ENCODE measurements at regions not wholly inside any gene's neighbourhood (a gene's known extent, or its start where the extent isn't known, plus 50 kb on each side); places are given as distances from the start of the nearest gene placed in this dataset.

- no TSS peak for BruUV-seq (replicated peaks)
- POLR2A ChIA-PET = no interaction called here
- H3K36me3 Mint-ChIP-seq (ENCODE audit: insufficient read depth, unreplicated experiment) = no peaks in the 10 kb centered on the region
- no peaks in the 10 kb centered on the region for H3K27me3 Mint-ChIP-seq (ENCODE audit: insufficient read depth, unreplicated experiment)
- Histone ChIP-seq H3K9me3 (no peaks in the 10 kb centered on the region), H3K4me3 (ENCODE audit: low read depth, low read length) (no peak overlapping the region), H3K36me3 (ENCODE audit: control insufficient read depth, insufficient read depth, low read length) (no peaks in the 10 kb centered on the region), H3K4me1 (no peaks in the 10 kb centered on the region), H3K27me3 (replicated peaks; ENCODE audit: control insufficient read depth, insufficient read depth, low read length) (no peaks in the 10 kb centered on the region)
- no peaks in the 10 kb centered on the region for H3K9me3 Mint-ChIP-seq (ENCODE audit: unreplicated experiment)
- TF ChIP-seq, protein P1, sequence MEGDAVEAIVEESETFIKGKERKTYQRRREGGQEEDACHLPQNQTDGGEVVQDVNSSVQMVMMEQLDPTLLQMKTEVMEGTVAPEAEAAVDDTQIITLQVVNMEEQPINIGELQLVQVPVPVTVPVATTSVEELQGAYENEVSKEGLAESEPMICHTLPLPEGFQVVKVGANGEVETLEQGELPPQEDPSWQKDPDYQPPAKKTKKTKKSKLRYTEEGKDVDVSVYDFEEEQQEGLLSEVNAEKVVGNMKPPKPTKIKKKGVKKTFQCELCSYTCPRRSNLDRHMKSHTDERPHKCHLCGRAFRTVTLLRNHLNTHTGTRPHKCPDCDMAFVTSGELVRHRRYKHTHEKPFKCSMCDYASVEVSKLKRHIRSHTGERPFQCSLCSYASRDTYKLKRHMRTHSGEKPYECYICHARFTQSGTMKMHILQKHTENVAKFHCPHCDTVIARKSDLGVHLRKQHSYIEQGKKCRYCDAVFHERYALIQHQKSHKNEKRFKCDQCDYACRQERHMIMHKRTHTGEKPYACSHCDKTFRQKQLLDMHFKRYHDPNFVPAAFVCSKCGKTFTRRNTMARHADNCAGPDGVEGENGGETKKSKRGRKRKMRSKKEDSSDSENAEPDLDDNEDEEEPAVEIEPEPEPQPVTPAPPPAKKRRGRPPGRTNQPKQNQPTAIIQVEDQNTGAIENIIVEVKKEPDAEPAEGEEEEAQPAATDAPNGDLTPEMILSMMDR (IDR thresholded peaks at IDR 0.05; ENCODE audit: insufficient read depth in 1 of 2, low read depth in 1 of 2, low read length in 1 of 2, severe bottlenecking in 1 of 2, unreplicated experiment in 1 of 2) = no peak
- H3K27ac Mint-ChIP-seq (ENCODE audit: unreplicated experiment) = no peak overlapping the region
- no peak for DNase-seq
- H3K4me1 Mint-ChIP-seq (ENCODE audit: low read depth, unreplicated experiment) = peaks cover 3% of the 10 kb centered on the region
- intact Hi-C loops (cut with micrococcal nuclease; ENCODE audit: unreplicated experiment) = no loop called here
- CTCF ChIA-PET = no interaction called here
- H3K4me3 Mint-ChIP-seq (ENCODE audit: unreplicated experiment) = no peak overlapping the region
These were observed 349.2 kb downstream of the AASDHPPT start for GRCh38 chr11:106426696-106427095.

- peaks cover 7% of the 10 kb centered on the region for H3K4me1 Mint-ChIP-seq (ENCODE audit: low read depth, unreplicated experiment)
- TF ChIP-seq, protein P1 (IDR thresholded peaks at IDR 0.05; ENCODE audit: insufficient read depth in 1 of 2, low read depth in 1 of 2, low read length in 1 of 2, severe bottlenecking in 1 of 2, unreplicated experiment in 1 of 2) = no peak
- POLR2A ChIA-PET = no interaction called here
- no TSS peak for BruUV-seq (replicated peaks)
- H3K4me3 Mint-ChIP-seq (ENCODE audit: unreplicated experiment) = no peak overlapping the region
- no peak for DNase-seq
- H3K27ac Mint-ChIP-seq (ENCODE audit: unreplicated experiment) = no peak overlapping the region
- no peaks in the 10 kb centered on the region for H3K9me3 ChIP-seq
- no peaks in the 10 kb centered on the region for H3K36me3 Mint-ChIP-seq (ENCODE audit: insufficient read depth, unreplicated experiment)
- no peaks in the 10 kb centered on the region for H3K27me3 ChIP-seq (replicated peaks; ENCODE audit: control insufficient read depth, insufficient read depth, low read length)
- intact Hi-C loops (cut with micrococcal nuclease; ENCODE audit: unreplicated experiment) = no loop called here
- H3K27me3 Mint-ChIP-seq (ENCODE audit: insufficient read depth, unreplicated experiment) = no peaks in the 10 kb centered on the region
- no peaks in the 10 kb centered on the region for H3K4me1 ChIP-seq
- no peaks in the 10 kb centered on the region for H3K9me3 Mint-ChIP-seq (ENCODE audit: unreplicated experiment)
- CTCF ChIA-PET = no interaction called here
- no peak overlapping the region for H3K4me3 ChIP-seq (ENCODE audit: low read depth, low read length)
- no peaks in the 10 kb centered on the region for H3K36me3 ChIP-seq (ENCODE audit: control insufficient read depth, insufficient read depth, low read length)
These were observed 350.3 kb downstream of the AASDHPPT start for GRCh38 chr11:106427736-106428135.

- TF ChIP-seq, protein P1 (IDR thresholded peaks at IDR 0.05; ENCODE audit: insufficient read depth in 1 of 2, low read depth in 1 of 2, low read length in 1 of 2, severe bottlenecking in 1 of 2, unreplicated experiment in 1 of 2) = no peak
- peaks cover 13% of the 10 kb centered on the region for H3K4me1 Mint-ChIP-seq (ENCODE audit: low read depth, unreplicated experiment)
- H3K4me3 Mint-ChIP-seq (ENCODE audit: unreplicated experiment) = no peak overlapping the region
- no peaks in the 10 kb centered on the region for H3K36me3 ChIP-seq (ENCODE audit: control insufficient read depth, insufficient read depth, low read length)
- no peaks in the 10 kb centered on the region for H3K36me3 Mint-ChIP-seq (ENCODE audit: insufficient read depth, unreplicated experiment)
- peaks cover 25% of the 10 kb centered on the region for H3K9me3 Mint-ChIP-seq (ENCODE audit: unreplicated experiment)
- BruUV-seq (replicated peaks) = no TSS peak
- no peak for DNase-seq
- H3K9me3 ChIP-seq = peaks cover 3% of the 10 kb centered on the region; the same call in 1 of the 2 replicates
- H3K27ac Mint-ChIP-seq (ENCODE audit: unreplicated experiment) = no peak overlapping the region
- H3K4me3 ChIP-seq (ENCODE audit: low read depth, low read length) = no peak overlapping the region
- H3K27me3 Mint-ChIP-seq (ENCODE audit: insufficient read depth, unreplicated experiment) = no peaks in the 10 kb centered on the region
- no peaks in the 10 kb centered on the region for H3K27me3 ChIP-seq (replicated peaks; ENCODE audit: control insufficient read depth, insufficient read depth, low read length)
- intact Hi-C loops (cut with micrococcal nuclease; ENCODE audit: unreplicated experiment) = no loop called here
- H3K4me1 ChIP-seq = peaks cover 9% of the 10 kb centered on the region
- CTCF ChIA-PET = no interaction called here
- POLR2A ChIA-PET = no interaction called here
These were observed 364.6 kb downstream of the AASDHPPT start for GRCh38 chr11:106442032-106442431.

Measured in Caco-2 (cell line).